ENCODE measurements at regions not wholly inside any gene's neighbourhood (a gene's known extent, or its start where the extent isn't known, plus 50 kb on each side); places are given as distances from the start of the nearest gene placed in this dataset.

DNA sequence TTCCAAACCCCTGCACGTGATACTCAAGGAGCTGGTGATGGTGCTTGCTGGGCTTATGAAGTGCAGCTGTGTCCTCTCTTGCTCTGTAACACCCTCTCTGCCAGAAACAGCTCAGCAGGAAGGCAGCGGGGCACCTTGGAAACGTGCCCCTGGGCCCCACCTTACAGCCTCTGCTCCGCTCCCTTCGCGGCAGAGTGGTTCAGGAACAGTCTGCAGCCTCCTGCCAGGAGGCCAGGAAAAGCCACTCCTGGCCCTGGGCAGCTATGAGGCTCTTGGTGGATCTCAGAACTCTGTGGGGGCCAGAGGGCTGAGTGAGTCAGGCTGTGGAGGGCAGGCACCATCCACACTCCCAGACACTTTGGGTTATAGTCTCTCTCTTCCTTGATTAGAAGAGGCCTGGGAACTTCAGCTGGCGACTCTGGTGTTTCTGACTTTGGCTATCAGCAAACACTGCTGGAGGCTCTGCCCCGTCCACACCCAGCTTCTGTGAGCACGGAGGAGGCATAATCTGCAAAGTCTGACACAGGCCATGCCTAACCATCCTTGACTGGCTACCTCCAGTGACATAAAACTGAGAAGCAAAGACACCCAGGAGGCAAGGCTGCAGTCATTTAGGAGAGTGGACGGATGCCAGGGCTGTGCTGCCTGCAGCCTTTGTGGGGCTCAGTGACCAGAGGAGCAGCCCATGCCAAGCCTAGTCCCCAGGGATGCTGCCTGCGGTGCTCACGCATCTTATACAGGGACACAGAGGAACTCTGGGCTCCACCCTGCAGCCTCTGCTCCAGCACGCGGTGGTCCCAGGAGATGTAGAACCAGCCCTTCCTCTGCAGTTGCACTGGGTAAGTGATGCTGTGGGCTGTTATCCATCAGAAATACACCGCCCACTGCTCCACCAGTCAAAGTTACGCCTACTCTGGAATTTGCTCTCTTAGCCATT lies 65.3 kb downstream of the METRNL start:
- Histone ChIP-seq H3K36me3 (ENCODE audit: control insufficient read depth, insufficient read depth, low read length, severe bottlenecking) (no peaks in the 10 kb centered on the region), H3K4me3 (ENCODE audit: low read length) (no peak overlapping the region), H3K9ac (ENCODE audit: low read length) (peak overlapping the region; percentile 5), H3K27me3 (replicated peaks; ENCODE audit: control insufficient read depth, insufficient read depth, low read length) (no peaks in the 10 kb centered on the region), H3K9me3 (ENCODE audit: control insufficient read depth, low read length) (peaks cover 7% of the 10 kb centered on the region), H3K4me1 (ENCODE audit: control insufficient read depth, insufficient read depth, low read length) (peaks cover 18% of the 10 kb centered on the region)
- peak; percentile 36 for DNase-seq (ENCODE audit: low read depth)

- H3K9me3 ChIP-seq (ENCODE audit: control insufficient read depth, low read length): peaks cover 7% of the 10 kb centered on the region
- peak overlapping the region; percentile 5 for H3K9ac ChIP-seq (ENCODE audit: low read length)
- H3K36me3 ChIP-seq (ENCODE audit: control insufficient read depth, insufficient read depth, low read length, severe bottlenecking): no peaks in the 10 kb centered on the region
- H3K4me1 ChIP-seq (ENCODE audit: control insufficient read depth, insufficient read depth, low read length): peaks cover 18% of the 10 kb centered on the region
- no peak for DNase-seq (ENCODE audit: low read depth)
- H3K4me3 ChIP-seq (ENCODE audit: low read length): no peak overlapping the region
- no peaks in the 10 kb centered on the region for H3K27me3 ChIP-seq (replicated peaks; ENCODE audit: control insufficient read depth, insufficient read depth, low read length)
Observed at GRCh38 chr17:83145358-83145738, 65.9 kb downstream of the METRNL start.

GRCh38 chr17:83145831-83146230 lies 66.4 kb downstream of the METRNL start:
- DNase-seq (ENCODE audit: low read depth): no peak
- Histone ChIP-seq H3K9ac (ENCODE audit: low read length) (no peak overlapping the region), H3K27me3 (replicated peaks; ENCODE audit: control insufficient read depth, insufficient read depth, low read length) (no peaks in the 10 kb centered on the region), H3K9me3 (ENCODE audit: control insufficient read depth, low read length) (peaks cover 7% of the 10 kb centered on the region), H3K36me3 (ENCODE audit: control insufficient read depth, insufficient read depth, low read length, severe bottlenecking) (no peaks in the 10 kb centered on the region), H3K4me1 (ENCODE audit: control insufficient read depth, insufficient read depth, low read length) (peaks cover 18% of the 10 kb centered on the region), H3K4me3 (ENCODE audit: low read length) (no peak overlapping the region)

- peaks cover 18% of the 10 kb centered on the region for H3K4me1 ChIP-seq (ENCODE audit: control insufficient read depth, insufficient read depth, low read length)
- no peaks in the 10 kb centered on the region for H3K27me3 ChIP-seq (replicated peaks; ENCODE audit: control insufficient read depth, insufficient read depth, low read length)
- H3K36me3 ChIP-seq (ENCODE audit: control insufficient read depth, insufficient read depth, low read length, severe bottlenecking): no peaks in the 10 kb centered on the region
- H3K9me3 ChIP-seq (ENCODE audit: control insufficient read depth, low read length): peaks cover 7% of the 10 kb centered on the region
- no peak overlapping the region for H3K9ac ChIP-seq (ENCODE audit: low read length)
- DNase-seq (ENCODE audit: low read depth): no peak
- no peak overlapping the region for H3K4me3 ChIP-seq (ENCODE audit: low read length)
Observed at GRCh38 chr17:83146347-83146746, 66.9 kb downstream of the METRNL start.

- Histone ChIP-seq H3K9ac (ENCODE audit: low read length) (no peak overlapping the region), H3K36me3 (ENCODE audit: control insufficient read depth, insufficient read depth, low read length, severe bottlenecking) (no peaks in the 10 kb centered on the region), H3K4me3 (ENCODE audit: low read length) (no peak overlapping the region), H3K4me1 (ENCODE audit: control insufficient read depth, insufficient read depth, low read length) (peaks cover 18% of the 10 kb centered on the region), H3K27me3 (replicated peaks; ENCODE audit: control insufficient read depth, insufficient read depth, low read length) (no peaks in the 10 kb centered on the region), H3K9me3 (ENCODE audit: control insufficient read depth, low read length) (peaks cover 5% of the 10 kb centered on the region)
- DNase-seq (ENCODE audit: low read depth): no peak
Observed at GRCh38 chr17:83147280-83147679, 67.9 kb downstream of the METRNL start.

DNA sequence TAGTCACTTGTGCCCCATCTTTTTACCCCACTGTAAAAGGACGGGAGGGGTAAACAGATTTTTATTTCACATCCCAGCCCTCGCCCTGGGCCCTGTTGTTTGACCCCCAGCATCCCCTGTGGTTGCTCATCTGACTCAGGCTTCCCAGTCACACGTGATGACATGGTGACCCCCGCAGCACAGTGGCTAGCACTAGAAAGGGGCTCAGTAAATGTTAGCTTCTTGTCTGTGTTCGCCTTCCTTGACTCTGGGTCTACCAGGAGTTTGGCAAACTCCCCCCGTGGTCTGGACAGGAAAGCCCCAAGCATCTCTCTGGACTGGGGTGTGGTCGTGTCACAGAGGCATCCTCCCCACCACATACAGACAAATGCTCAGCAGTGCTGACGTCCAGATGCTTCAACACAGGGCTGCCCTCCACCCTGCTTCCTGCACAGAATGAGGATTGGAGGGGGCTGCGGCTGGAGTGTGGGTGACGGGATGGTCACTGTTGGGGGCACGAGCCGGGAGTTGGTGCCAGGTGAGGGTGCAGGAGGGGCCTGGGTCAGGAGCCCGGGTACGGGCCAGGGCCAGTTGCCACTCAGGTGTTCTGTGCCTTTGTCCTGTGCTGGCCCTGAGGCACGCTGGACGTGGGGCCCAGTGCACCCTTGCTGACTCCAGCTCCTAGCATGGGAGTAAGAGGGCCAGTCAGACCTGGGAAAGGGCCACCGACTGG lies 69.1 kb downstream of the METRNL start:
- Histone ChIP-seq H3K36me3 (ENCODE audit: control insufficient read depth, insufficient read depth, low read length, severe bottlenecking) (no peaks in the 10 kb centered on the region), H3K27me3 (replicated peaks; ENCODE audit: control insufficient read depth, insufficient read depth, low read length) (peaks cover 2% of the 10 kb centered on the region), H3K4me3 (ENCODE audit: low read length) (no peak overlapping the region), H3K4me1 (ENCODE audit: control insufficient read depth, insufficient read depth, low read length) (peaks cover 18% of the 10 kb centered on the region), H3K9ac (ENCODE audit: low read length) (no peak overlapping the region), H3K9me3 (ENCODE audit: control insufficient read depth, low read length) (no peaks in the 10 kb centered on the region)
- no peak for DNase-seq (ENCODE audit: low read depth)

DNA sequence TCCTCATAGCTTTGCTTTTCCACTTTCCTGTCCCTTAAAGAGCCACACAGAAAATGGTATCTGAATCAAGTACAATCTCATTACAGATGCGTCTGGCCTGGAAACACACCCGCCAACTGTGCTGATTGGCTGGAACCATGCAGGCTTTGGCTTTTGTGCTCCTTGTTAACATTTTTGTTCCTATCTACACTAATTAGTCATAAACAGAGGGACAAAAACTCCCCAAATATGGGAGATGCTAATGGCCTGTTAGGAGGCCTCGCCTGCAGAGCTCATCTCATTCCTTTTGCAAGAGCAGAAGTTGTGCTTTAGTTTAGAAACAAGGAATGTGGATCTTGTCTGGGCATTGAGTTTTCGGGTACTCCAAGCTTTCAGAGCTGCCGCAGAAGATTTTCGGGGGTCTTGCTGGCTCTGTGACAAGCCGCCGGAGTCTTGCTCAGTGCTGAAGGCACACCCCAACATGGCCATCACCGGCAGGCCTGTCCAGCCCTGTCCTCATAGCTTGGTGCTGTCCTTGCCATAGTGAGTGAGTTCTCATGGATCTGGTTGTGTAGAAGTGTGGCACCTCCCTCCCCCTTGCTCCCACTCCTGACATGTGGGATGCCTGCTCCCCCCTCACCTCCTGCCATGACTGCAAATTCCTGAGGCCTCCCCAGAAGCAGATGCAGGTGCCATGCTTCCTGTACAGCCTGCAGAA lies 69.8 kb downstream of the METRNL start:
- Histone ChIP-seq H3K4me3 (ENCODE audit: low read length) (no peak overlapping the region), H3K4me1 (ENCODE audit: control insufficient read depth, insufficient read depth, low read length) (peaks cover 13% of the 10 kb centered on the region), H3K36me3 (ENCODE audit: control insufficient read depth, insufficient read depth, low read length, severe bottlenecking) (no peaks in the 10 kb centered on the region), H3K27me3 (replicated peaks; ENCODE audit: control insufficient read depth, insufficient read depth, low read length) (peaks cover 3% of the 10 kb centered on the region), H3K9me3 (ENCODE audit: control insufficient read depth, low read length) (no peaks in the 10 kb centered on the region), H3K9ac (ENCODE audit: low read length) (no peak overlapping the region)
- DNase-seq (ENCODE audit: low read depth): no peak

DNA sequence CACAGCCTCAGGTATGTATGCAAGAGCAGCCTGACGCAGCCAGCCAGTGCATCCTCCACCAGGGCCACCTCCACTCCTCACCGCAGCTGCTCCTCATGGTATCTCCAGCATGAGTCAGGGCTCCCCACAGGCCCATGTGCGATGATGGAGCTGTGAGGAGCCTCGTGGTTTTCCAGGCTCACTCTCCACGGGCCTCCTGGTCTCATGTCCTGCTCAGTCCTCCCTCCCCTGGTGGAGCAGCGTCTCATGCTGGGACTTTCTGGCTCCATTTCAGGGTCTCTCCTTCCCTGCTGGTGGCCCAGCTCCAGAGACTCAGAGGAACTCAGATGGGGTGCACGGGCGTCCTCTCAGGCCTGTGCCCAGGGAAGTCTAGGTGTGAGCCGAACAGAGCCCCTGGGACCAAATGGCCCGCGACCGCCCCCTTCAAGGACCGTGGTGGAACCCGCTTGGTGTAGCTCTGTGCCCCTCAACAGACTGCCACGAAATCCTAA lies 70.4 kb downstream of the METRNL start:
- no peak overlapping the region for H3K4me3 ChIP-seq (ENCODE audit: low read length)
- H3K36me3 ChIP-seq (ENCODE audit: control insufficient read depth, insufficient read depth, low read length, severe bottlenecking): no peaks in the 10 kb centered on the region
- H3K4me1 ChIP-seq (ENCODE audit: control insufficient read depth, insufficient read depth, low read length): peaks cover 7% of the 10 kb centered on the region
- no peak overlapping the region for H3K9ac ChIP-seq (ENCODE audit: low read length)
- no peak for DNase-seq (ENCODE audit: low read depth)
- peaks cover 3% of the 10 kb centered on the region for H3K27me3 ChIP-seq (replicated peaks; ENCODE audit: control insufficient read depth, insufficient read depth, low read length)
- no peaks in the 10 kb centered on the region for H3K9me3 ChIP-seq (ENCODE audit: control insufficient read depth, low read length)

DNA sequence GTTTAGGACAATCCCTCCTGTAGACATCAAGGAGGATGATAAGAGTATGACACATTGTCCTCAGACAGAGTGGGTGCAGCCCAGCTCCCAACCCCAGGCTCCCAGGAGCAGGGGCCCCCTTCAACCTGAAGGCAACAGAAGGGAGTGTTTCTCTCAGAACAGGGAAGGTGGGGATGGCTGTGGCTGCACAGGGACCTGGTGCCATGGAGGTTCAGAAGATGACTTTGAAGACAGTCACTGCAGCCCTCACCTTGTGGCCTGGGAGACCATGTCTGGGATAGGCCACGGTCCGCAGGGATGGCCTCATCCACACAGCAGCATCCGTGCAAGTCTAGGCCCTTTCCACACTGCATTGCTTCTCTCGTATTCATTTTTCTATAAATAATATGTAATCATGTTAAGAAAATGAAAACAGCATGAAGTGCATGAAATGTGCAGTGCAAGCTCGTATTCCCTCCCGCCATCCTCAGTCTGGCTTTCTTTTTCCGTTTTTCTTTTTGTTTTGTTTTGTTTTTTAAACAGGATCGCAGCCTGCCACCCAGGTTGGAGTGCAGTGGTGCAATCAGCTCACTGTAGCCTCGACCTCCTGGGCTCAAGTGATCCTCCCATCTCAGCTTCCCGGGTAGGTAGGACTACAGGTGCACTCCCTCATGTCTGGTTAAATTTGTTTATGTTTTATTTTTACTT lies 71.1 kb downstream of the METRNL start:
- H3K36me3 ChIP-seq (ENCODE audit: control insufficient read depth, insufficient read depth, low read length, severe bottlenecking): no peaks in the 10 kb centered on the region
- no peak overlapping the region for H3K9ac ChIP-seq (ENCODE audit: low read length)
- no peaks in the 10 kb centered on the region for H3K4me1 ChIP-seq (ENCODE audit: control insufficient read depth, insufficient read depth, low read length)
- no peaks in the 10 kb centered on the region for H3K9me3 ChIP-seq (ENCODE audit: control insufficient read depth, low read length)
- H3K4me3 ChIP-seq (ENCODE audit: low read length): no peak overlapping the region
- no peak for DNase-seq (ENCODE audit: low read depth)
- peaks cover 3% of the 10 kb centered on the region for H3K27me3 ChIP-seq (replicated peaks; ENCODE audit: control insufficient read depth, insufficient read depth, low read length)

DNA sequence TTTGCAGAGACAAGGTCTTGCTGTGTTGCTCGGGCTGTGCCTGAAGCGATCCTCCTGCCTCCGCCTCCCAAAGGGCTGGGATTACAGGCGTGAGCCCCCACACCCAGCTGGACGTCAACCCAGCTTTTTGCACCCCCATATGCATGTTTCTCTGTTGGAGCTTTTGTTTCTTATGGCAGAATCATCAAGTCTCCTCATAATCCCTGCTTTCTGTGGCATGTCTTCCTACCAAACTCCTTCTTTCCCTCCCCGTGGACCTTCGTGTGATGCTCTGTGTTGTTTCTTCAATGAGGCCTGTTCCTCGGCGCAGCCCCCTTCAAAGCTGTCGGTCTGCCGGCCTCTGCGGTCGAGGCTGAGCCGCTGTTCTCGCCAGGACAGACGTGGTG lies 71.6 kb downstream of the METRNL start:
- Histone ChIP-seq H3K9me3 (ENCODE audit: control insufficient read depth, low read length) (no peaks in the 10 kb centered on the region), H3K9ac (ENCODE audit: low read length) (no peak overlapping the region), H3K4me3 (ENCODE audit: low read length) (no peak overlapping the region), H3K36me3 (ENCODE audit: control insufficient read depth, insufficient read depth, low read length, severe bottlenecking) (no peaks in the 10 kb centered on the region), H3K27me3 (replicated peaks; ENCODE audit: control insufficient read depth, insufficient read depth, low read length) (peaks cover 3% of the 10 kb centered on the region), H3K4me1 (ENCODE audit: control insufficient read depth, insufficient read depth, low read length) (no peaks in the 10 kb centered on the region)
- no peak for DNase-seq (ENCODE audit: low read depth)
